HG02678 (cell line): ENCODE measurements at regions not wholly inside any gene's neighbourhood (a gene's known extent, or its start where the extent isn't known, plus 50 kb on each side); places are given as distances from the start of the nearest gene placed in this dataset.
"Not testable (repeated sequence)": the region's sequence is repeated elsewhere in the genome, so short reads cannot be mapped to it uniquely, and the experiment has no call there.

Experiments
- ATAC-seq: cut with Tn5 transposase; IDR thresholded peaks from one replicate; pipeline ENCODE4 v1.9.1; 2021; ENCODE audit warnings: mild to moderate bottlenecking, moderate library complexity; ENCODE audit not compliant: unreplicated experiment

DNA sequence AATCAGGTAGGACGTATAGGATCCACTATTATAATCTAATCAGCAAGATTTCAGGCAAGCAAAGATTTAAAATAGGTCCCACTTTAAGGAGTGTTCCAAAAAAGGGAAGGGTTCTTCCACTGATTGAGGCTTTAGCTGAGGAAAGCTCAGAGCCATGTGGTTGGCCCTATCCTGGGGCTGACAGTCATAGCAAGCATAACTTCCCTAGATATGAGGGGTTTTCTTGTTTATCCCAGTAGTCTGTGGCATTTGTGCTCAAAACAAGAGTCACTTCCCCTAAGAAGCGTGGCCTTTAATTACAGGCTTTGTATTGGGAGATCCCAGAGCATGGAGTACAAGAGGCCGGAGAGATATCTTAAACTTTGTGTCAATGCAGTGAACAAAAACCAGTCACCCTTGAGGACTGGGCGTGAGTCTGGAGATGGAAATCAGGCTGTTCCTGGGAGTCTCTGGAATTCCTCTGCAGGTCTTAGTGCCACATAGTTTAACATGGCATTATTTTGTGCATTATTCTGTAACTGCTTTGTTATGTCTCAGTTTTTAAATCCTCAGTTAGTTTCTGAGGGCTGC lies 136.9 kb upstream of the FBXO11 start:
- no peak for ATAC-seq

DNA sequence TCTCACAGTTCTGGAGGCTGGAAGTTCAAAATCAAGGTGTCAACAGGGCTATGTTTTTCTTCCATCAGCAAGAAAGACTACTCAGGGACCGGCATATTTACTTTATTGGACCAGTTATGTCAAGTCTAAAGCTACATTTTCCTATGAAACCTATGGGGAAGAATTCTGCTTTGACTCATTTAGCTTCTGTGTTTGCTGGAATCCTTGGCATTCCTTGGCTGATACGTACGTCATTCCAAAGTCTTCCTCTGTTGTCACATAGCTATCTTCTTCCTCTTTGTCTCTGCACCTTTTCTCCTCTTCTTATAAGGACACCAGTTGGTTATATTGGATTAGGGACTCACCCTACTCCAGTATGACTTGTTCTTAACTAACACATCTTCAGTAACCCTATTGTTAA lies 137.4 kb upstream of the FBXO11 start:
- no peak for ATAC-seq

DNA sequence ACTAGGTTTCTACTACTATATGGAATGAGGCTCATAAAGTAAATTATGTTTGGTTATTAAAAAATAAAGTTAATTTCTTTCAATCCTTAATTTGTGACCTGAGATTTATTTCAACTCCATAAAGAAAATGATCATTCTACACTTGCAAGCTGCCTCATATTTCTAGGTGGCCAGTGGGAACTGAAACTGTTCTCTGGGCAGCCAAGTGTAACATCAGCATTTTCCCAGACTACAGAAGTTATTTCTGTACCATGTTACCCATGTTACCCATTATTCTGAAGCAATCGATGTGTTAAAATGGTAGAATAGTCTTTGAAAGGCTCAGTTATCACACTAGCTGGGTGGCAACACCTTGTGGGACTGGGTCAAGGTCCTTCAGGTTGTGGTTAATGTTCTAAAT lies 139.3 kb upstream of the FBXO11 start:
- no peak for ATAC-seq

DNA sequence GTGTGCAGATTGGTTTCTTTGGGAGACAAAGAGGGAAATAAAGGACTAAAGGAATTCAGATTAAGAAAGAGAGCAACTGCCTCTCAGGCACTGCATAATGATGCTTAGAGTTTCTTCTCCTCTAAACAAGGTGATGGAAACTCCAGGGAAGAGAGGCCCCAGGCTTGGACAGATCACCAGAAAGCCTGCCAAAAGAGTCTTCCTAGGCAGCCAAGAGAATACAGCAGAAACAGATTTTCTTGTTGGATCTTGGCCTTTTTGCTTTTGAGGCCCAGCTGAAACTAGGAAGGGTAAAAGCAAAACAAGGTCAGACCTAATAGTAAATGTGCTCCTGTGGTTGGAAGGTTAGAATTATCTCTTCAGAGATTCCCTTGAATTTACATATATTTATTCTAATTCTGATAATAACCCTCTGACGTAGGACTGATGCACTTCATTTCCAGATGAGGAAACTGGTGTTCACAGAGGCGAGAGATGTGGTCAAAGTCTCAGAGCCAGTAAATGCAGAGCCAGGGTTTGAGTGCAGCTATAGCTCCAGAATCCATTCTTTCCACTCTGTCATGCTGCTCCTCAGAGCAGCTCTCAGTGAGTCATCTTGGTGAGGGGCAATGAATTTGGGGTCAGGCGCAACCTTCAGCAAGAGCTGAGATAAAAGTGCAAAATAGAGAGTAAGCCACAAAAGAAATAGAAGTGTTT lies 142.3 kb upstream of the FBXO11 start:
- no peak for ATAC-seq

DNA sequence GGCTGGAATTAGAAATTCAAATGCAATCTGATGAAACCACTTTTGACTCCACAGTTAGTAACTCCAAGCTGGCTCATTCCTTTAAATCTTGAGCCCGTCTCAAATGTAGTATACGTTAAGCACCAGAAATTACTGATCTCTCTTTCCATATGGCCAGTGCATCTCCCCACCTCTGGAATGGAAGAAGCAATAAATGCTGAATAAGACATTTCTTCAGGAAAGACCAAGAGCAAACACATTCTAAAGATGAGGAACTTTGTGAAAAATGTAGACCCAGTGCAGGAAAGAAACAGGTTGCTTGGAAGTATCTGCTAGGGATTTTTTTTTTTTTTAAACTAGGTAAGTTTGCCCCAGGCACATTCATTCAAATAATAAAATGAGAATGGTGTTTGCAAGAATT lies 143.1 kb upstream of the FBXO11 start:
- ATAC-seq = no peak

DNA sequence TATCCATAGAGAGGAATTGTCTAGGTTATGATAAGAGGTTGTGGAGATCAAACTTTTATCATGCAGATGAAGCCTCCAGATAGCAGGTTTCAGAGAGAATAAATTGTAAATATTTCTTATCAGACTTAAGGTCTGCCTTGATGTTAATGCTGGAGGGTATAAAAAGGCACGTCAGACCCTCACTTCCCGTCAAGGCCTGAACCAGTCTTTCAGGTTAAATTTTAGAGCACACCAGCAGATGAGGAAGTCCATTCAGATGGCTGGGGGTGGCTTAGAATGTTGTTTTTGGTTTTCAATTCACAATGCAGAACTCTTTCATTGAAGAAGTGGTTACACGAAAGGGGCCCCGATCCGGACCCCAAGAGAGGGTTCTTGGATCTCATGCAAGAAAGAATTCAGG lies 144.4 kb upstream of the FBXO11 start:
- no peak for ATAC-seq

DNA sequence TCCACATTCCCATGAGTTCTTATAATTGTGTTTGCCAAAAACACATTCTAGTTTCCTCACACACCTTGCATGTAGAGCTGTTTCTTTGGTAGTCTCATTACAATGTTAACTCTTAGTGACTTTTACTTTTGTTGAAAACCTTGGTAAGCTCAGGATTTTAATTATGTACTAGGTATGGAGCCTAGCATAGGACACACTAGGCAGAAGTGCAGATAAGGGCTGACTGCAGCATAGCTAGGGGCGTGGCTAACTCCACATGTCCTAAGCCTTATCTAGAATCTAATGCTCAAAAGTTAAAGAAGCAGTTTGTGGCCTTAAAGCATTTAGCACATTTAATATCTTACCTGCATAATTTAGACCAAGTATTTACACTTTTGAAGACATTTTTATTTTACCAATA lies 153.7 kb upstream of the FBXO11 start:
- no peak for ATAC-seq

DNA sequence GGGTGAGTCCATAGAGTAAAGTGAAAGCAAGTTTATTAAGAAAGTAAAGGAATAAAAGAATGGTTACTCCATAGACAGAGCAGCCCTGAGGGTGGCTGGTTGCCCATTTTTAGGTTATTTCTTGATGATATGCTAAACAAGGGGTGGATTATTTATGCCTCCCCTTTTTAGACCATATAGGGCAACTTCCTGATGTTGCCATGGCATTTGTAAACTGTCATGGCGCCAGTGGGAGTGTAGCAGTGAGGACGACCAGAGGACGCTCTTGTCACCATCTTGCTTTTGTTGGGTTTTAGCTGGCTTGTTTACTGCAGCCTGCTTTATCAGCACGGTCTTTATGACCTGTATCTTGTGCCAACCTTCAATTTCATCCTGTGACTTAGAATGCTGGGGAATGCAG lies 155.4 kb upstream of the FBXO11 start:
- ATAC-seq = not testable (repeated sequence)

DNA sequence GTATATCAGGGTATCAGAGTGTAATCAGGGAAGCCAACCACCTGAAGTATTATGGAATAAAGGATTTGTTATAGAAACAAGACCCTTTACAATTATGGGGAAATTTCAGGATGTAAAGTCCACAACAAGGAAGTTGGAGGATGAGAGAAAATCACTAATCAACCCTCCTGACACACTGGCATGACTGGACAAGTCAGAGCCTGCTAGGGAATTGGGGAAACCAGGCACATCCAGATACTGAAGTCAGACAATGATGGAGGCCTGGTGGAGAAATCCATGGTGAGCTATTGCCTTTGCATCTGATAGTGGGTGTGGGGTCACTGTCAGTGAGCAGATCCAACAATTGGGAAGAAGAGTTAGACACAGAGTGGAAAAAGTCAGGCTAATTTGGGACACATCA lies 158.8 kb upstream of the FBXO11 start:
- no peak for ATAC-seq

DNA sequence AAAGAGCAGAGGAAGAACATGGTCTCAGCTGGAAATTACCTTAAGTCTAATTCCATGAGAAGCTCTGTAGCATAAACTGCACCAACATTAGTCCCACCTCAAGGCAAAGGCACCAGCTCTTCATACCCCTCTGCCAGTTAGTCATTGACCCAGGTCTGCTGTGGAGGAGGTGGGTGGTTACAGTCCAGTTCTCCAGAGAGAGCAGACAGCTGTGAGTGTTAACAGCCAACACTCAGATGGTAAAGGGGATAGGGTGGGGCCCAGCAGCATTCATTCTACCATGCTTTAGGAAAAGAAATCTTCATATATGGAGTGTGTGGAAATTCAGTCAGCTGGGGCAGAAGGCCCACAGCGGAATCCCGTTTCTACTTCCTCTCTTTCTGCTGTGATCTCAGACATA lies 159.7 kb upstream of the FBXO11 start:
- ATAC-seq = no peak

DNA sequence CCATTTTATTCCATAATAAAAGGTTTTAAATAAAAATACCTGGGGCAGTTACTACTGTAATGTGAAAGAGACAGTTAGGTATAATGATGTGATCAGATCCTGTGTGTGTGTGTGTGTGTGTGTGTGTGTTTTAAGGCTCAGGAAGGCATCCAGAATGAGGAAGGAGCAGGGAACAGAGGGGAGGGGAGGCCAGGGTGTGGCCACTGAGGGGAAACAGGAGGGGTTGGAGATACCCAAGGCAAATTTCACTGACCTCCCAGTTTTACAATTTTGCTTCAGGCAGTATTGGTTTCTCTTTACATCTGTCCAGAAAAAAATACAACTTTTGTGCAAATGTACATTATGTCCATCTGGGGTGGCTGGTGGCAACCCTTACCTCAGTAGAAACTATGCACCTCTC lies 163.5 kb upstream of the FBXO11 start:
- no peak for ATAC-seq

DNA sequence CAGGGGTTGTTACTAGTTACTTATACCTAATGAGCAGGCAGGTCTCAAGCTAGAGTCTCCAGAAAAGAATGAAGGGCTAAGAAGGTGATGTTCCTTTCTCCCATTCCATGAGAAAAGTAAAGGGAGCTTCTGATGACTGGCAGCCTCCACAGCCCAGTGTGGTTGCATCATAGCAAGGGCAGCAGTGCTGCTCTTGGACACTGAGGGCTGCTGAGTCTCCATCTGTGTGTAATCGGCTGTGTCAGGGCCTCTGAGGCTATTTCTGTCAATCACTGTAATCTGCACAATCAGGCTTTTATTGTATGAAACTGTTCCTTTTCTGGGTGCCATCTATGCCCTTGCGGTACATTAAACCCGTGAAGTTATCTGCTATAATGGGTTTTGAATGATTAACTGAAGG lies 164.1 kb upstream of the FBXO11 start:
- ATAC-seq = no peak

DNA sequence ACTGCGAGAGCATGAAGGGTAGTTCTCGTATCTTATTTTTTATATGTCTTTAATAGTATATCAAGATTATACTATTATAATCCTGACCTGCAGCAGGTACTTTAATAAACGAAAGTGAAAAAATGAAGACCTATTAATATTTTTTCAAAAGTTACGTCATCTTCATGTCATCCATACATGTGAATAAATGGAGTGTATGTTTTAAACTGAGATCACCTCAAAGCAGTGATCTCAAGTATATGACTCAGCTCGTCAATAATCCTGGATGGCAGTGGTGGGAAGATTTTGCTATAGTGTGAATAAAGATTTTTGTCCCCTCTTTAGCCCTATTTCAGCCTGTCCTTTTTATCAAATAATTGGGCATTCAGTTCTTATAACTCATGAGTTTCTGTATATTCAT lies 166.3 kb upstream of the FBXO11 start:
- no peak for ATAC-seq

DNA sequence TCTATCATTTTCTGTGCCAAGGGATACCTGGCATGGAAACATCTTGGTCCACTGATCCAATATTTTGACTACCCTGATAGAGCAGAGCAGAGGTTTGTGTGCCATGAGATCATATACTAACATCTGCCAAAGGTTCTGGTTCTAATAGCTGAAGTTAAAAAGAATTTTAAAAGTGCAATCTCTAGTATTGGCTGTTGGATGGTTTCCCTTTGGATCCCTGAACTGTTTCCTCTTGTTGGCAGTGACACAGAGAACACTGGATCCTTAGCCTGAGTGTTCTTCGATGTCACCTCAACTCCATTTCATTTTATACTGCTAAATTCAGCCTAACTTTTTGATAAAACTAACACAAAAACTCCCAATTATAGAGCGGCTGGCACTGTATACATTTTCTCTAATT lies 169.3 kb upstream of the FBXO11 start:
- ATAC-seq = no peak

DNA sequence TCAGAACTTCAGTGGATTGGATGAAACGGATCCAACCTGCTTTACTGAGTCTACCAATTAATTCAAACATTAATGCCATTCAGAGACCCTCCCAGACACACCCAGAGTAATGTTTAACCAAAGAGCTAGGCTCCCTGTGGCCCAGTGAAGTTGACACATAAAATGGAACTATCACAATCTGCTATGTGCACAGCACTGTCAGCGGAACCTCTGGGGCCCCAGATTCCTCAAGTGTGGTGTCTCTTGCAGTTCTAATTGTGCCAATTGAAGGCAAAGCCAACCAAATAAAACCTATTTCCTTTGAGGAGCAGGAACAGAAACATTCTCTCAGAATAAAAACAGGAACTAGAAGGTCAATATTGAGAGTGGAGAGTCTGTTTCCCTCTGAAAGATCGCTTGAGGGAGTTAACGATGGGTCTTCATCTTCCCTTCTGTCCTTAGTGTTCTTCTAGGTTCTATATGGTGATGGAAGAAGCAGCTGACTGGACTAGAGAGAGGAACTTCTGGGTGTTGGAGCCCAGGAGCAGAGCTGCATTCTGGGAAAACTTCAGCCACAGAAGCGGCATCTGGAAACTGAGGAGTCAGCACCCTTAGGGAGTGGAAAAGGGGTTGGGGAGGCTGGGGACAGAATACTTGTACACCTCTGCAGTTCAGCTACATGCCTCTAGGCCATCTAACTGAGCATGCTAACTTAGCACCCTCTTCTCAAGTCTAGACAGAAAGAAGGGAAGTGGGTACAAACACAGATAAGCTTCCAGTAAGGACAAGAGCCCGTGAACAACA lies 174.4 kb upstream of the FBXO11 start:
- no peak for ATAC-seq

DNA sequence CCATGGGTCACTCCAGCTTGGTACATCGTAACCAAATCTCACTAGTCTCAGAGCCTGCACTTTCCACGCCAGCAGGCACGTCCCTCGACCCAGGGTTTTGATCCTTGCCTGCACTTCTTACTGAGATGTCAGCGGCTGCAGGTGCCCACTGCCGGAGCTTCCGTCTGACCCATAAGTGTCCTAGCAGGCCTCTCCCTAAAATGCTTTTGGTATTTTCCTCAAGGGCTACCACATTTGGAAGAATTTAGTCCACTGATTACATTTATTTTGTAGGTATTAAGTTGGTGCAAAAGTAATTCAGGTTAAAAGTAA lies 175.0 kb upstream of the FBXO11 start:
- ATAC-seq = no peak

DNA sequence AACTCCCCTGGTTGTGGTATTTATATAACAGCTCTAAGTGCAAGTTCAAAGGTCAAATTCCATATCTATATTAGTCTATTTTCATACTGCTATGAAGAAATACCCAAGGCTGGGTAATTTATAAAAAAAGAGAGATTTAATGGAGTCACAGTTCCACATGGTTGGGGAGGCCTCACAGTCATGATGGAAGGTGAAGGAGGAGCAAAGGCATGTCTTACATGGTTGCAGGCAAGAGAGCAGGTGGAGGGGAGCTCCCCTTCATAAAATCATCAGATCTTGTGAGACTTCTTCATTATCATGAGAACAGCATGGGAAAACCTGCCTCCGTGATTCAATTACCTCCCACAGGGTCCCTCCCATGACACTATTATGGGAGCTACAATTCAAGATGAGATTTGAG lies 179.6 kb upstream of the FBXO11 start:
- ATAC-seq = no peak

DNA sequence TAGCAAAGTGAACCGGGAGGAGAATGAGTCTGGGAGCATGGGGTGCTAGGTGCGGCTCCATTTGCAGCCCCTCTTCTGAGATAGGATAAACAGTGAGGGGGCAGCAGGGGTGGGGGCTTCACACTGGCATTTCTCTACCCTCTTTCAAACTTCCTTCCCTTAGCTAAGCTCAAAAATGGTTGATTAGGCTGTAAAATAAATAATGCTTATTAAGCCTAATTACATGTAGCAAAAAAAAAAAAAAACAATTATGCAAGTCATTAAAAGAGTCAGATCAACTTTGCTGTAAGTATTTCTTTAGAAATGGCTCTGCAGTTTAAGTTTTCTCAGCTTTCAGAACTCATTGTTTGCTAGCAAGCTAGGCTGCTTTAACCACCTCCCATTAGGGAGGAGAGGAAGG lies 182.7 kb upstream of the FBXO11 start:
- ATAC-seq = no peak

DNA sequence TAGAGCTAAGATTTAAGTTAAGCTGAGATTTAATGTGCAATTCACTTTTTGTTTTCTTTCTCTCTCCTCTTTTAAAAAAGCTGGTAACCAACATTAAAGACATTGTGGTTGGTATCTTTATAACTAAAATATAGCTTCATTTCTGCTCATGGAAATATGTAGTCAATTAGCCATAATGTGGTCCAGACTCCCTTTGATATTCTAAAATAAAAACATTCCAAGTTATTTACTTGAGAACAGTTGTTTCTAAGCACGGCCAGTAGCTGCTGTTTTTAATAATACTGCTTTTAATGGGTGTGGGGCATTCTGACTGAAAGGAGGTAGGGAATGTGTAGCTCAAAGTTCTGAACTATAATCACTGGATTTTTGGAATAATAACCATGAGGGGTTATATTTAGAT lies 183.3 kb upstream of the FBXO11 start:
- ATAC-seq = no peak

DNA sequence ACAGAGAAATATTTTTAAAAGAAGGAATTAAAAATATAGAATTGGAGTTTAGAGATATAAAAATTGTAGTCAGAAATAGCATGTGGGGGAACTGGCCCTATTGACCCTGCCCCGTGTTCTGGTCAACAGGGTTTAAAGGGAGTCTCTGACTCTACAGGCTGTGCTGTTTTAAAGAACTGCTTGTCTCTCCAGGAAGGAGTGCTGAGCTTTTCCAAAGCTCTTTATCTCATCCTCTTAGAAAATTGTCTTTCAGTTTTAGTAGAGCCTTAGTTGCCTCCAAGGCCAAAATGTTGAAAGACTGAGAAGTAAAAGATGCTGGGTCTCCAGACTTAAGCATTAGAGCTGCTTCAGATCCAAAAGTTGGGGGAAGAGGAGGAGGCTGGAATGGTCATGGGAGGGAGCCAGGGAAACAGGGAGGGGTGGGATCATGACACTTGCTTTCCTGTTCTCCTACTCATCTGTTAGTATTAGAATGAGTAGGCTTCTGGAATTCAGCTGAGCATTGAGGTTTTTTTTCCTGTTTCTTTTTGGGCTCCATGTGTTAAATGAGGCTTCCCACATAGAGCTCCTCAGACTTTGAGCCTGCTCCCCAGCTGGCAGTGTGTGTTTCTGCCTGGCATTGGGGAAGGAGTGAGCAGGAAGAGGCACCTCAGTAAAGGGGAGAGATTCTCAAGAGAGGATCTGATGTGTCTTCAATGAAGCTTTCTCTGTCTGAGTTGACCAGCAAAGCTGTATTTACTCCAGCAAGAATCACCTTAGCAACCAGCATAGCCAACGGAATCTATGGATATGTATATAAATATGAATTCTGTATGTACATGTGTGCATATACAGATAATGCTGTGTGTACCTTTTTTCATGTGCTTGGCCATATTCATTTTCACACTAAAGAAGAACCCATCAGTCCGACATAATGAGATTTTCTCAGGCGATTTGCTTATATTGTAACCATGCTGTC lies 186.8 kb upstream of the FBXO11 start:
- no peak for ATAC-seq

DNA sequence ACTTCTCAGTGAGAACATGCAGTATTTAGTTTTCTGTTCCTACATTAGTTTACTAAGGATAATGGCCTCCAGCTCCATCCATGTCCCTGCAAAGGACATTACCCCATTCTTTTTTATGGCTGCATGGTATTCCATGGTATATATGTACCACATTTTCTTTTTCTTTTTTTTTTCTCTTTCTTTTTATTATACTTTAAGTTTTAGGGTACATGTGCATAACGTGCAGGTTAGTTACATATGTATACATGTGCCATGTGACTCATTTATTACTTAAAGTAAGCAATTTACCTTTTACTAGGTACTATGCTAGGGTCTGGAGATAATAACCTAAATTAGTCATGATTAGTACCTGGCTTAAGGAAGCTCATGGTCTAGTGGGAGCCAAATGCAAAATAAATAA lies 190.5 kb upstream of the FBXO11 start:
- not testable (repeated sequence) for ATAC-seq
